CD4-positive, alpha-beta T cell treated with Interleukin-2 at 100 ng/mL for 4 hours (primary cell): ENCODE measurements at regions not wholly inside any gene's neighbourhood (a gene's known extent, or its start where the extent isn't known, plus 50 kb on each side); places are given as distances from the start of the nearest gene placed in this dataset.
A peak's percentile ranks its signal among the peaks of the same experiment; 100 is the strongest.

Experiments used
- DNase-seq: peaks from one replicate; pipeline ENCODE4 v3.0.0-alpha.2; 2020; ENCODE audit warnings: low spot score

- no peak for DNase-seq
Observed at GRCh38 chr1:34409689-34410229, 233.1 kb downstream of the C1orf94 start.

DNA sequence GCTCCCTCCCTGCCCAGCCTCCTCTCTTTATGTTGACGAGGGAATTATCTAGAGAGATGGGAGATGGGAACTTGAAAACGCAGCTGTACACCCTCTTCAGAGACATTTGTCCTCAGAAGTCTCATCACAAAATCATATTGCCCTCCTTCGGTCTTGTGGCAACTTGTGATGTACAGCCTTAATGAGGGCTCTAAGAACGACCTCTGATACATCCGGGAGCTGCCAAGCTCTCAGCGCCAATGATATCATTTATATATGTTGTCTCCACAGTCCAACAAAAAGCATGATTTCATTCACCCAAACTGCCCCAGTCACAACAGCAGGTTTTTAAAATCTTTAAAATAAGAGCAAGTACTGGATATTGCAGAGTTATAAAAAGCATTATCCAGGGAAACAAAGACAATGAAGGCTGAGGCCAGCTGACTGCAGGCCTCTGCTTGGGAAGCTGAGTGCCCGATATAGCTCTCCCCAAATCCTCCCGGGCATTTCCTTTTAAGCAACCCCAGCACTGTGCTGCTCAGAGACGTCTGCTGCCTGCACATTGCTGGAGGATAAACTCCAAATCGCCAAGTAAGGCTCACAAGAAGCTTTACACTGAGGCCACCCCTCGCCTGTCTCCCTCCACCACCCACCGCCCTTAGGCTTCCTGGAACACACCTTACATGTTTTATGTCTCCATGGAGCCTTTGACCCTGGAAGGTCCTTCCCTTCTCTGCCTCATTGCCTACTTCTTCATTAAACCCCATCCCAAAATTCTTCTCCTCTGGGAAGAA is 236.1 kb downstream of the C1orf94 start:
- DNase-seq, result no peak

GRCh38 chr1:34415140-34415539 is 238.4 kb downstream of the C1orf94 start:
- no peak for DNase-seq

DNA sequence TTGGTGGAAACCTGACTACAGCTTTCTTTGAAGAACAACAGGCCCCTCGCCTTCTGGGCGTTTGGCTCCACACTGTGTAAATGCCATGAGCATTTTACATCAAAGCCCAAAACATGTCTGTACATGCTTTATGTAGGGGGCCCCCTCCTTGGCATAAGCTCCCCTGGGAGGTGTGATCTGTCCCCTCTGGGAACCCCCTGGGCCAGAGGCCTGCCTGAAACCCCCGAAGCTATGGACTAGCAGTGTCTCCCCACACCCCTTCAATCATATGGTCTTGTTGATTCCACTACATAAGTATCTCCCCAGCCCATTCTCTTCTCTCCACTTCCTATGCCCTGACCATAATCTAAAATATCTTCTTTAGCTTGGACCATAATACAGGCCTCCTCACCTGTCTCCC is 241.5 kb downstream of the C1orf94 start:
- DNase-seq, result no peak

DNA sequence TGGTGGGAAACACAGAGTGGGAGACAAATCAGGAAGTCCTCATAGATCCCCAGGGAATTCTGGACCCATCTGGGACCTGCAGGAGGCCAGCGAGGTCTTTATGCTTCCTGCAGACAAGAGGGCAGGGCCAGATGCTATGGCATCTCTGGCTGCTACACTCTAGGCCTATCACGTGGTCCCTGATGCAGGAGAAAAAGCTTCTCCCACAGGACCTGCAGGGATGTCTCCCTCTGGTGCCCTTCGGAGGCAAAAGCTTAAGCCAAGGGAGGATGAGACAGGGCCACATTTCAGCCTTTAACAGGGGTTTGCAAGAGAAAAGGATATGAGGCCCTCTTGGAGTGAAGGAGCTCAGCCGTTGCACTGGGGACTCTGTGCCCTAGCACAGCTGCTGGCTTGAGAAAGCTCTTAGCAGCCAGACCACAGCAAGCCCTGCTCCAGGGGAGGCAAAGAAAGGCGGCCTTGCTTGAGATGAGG is 243.0 kb downstream of the C1orf94 start:
- no peak for DNase-seq

GRCh38 chr1:34425046-34425445 is 248.3 kb downstream of the C1orf94 start:
- no peak for DNase-seq

DNA sequence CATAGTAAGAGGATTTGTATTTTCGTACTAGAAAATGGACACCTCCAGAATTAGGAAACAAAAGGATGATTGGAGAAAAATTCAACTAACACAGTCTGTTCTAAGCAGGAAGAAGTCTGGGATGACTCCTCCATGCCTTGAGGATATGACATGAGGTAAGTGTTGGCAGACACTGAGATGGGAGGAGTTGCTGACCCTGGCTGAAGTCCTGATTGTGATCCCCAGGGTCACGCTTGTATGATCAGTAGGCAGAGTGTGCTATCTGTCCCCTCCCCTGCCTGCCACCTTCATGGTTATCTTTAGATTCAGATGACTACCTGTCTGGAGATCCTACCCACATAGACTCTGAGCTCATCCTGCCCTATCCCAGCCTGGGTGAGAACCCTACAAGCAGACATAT is 249.1 kb downstream of the C1orf94 start:
- no peak for DNase-seq

DNA sequence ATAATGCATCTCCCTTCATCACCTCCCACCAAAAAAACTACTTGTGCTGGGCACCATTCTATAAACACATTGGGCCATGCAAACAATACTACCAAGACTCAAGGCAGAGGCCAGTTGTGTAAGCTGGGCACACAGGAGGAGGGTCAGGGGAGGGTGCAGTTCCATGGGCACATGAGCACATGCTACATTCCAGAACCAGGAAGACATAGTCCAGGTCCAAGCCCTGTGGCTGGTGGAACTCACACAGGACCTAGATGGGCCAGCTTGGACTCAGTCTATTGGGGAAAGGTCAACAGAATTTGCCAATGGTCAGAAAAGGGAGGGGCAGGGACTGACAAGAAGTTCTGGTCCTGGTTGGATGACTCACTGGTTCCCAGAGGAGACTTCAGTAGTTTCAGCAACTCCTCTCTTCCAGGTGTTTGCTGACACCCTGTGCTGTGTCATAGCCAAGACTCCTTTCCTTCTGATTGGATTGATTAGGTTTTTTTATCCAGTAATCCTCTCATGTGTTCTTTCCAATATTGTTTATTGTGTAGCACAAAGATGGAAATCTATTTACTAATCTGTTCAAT is 249.7 kb downstream of the C1orf94 start:
- DNase-seq, result no peak

DNA sequence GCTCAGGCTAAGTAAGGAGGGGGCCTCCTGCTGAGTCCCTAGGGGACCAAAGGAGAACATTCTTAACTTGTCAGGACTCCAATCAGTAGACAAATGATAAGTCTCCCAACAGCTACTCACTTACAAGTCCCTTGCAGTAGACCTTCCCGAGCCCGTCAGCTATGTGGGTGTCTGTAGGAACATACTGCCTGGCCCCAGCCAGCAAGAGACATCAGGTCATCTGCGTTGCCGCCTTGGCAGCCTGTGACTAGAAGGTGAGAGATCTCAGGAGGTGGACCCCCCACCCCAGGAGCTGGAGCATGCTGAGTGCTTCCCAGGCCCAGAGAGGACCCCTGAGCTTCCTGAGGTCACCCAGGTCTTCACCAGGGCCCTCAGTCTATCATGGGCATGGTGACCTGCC is 250.5 kb downstream of the C1orf94 start:
- DNase-seq, result no peak

DNA sequence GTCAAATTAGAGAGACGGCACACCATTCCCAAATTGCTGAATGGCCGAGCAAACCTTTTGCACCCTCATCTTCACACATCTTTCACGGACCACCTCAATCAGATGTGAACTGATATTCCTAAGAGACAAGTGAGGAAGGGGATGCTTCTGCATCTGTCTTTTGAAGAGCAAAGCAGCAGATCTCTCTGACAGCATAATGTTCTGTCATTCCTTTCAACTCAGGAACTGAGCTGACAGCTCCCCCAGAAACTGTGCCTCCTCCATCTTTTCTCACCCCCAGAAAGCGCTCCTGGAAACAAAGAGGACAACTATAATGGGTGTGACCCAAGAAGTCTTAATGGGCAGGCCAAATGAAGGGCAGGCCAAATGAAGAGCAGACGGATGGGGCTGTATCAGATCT is 256.4 kb downstream of the C1orf94 start:
- DNase-seq, result no peak

- DNase-seq, result no peak
Observed at GRCh38 chr1:34436836-34437235, 260.1 kb downstream of the C1orf94 start.

DNA sequence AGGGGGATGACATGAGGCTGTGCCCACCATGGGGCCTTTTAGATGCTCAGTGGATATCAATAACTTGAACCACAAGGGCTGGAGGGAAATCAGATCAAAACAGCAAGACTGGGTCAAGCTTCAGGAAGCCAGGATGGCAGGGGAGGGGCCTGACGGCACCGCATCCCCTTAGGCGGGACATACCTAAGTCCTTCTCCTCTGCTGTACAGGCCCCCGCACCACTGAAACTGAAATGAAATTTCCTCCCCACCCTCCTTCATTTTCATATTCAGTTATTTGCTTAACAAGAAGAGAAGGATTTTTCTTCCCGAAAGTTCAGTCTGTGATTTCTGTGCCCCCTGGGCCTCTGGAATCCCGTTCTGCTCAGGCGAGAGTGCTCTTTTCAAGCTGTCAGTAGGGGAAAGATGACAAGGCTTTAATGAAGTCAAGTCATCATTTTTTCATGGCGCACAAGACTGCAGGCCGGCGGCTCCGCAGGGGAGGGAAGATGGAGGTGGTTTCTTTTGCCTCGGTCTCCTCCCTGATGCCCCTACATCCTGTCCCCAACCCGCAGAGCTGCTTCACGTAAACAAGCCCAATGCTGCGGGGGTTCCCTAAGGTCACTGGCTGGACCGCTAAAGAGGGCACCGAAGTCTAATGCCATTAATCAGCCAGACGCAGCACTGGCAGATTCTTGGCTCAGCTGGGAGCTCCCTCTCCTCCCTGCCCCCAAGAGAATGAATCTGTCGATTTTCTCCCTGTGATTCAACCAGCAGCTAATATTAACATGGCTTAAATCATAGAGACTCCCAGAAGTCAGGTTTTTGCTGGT is 264.8 kb downstream of the C1orf94 start:
- DNase-seq, result no peak

GRCh38 chr1:34444516-34444915 is 267.8 kb downstream of the C1orf94 start:
- DNase-seq, result no peak

GRCh38 chr1:34450325-34450724 is 273.6 kb downstream of the C1orf94 start:
- no peak for DNase-seq

- DNase-seq, result no peak
Observed at GRCh38 chr1:34452451-34452850, 275.7 kb downstream of the C1orf94 start.

DNA sequence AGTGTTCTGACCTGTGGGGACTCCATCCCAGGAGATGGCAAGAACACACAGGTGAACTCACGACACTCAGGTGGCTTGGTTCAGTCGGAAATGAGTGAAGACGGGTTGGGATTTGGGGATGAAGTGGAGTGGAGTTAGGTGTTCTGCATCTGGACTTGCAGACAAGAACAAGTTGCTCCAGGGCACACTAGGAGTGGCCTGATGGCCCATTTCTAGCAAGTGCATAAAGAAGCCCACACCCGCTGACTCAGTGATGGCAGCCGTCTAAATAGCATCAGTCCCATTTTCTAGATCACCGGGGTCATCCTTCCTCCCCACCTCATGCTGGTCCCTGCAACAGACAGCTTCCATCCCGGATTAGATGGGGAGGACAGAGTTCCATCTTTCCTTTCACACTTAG is 278.4 kb downstream of the C1orf94 start:
- no peak for DNase-seq

GRCh38 chr1:34460193-34460592 is 283.5 kb downstream of the C1orf94 start:
- DNase-seq, result peak; percentile 28

GRCh38 chr1:34470401-34470800 is 284.4 kb upstream of the GJB5 start:
- no peak for DNase-seq

DNA sequence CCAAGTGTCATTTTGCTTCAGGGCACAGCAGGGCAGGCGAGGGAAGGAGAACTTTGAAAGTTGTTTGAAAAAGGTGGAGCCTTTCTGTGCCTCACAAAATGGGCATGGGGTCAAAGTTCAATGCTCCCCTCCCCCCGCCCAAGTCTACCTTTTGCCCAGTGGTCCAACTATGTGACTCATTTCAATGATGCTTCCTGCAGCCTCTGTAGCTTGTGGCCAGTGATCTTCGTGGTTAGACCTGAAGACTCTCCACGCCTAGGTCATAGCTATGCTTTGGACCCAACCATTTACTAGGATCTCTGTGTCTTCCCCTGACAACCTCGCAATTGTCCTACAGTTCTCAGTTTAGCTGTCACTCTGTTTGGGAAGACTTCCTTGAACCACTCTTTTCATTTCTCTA is 280.3 kb upstream of the GJB5 start:
- no peak for DNase-seq

DNA sequence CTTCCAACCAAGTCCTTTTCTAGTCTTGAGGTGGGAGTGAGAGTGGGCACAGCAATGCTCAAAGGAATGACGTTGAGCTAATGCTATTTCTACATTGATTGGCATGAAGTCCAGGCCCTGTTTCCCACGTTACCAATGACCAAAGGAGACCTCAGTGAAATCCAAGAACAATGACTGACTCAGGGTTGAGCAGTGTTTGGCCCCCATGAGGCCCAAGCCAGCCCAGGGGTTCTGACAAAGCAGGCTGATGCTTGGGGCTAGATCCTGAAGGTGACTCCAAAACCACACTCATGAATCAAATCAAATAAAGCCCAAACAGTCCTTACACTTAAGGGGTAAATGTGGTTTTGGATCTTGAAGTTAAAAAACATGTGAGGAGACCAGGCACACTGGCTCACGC is 278.5 kb upstream of the GJB5 start:
- DNase-seq, result no peak

GRCh38 chr1:34477632-34478141 is 277.2 kb upstream of the GJB5 start:
- no peak for DNase-seq

GRCh38 chr1:34478515-34479076 is 276.3 kb upstream of the GJB5 start:
- DNase-seq, result no peak
